ENCODE measurements at regions not wholly inside any gene's neighbourhood (a gene's known extent, or its start where the extent isn't known, plus 50 kb on each side); places are given as distances from the start of the nearest gene placed in this dataset.

GRCh38 chr4:1589098-1589497, 95.0 kb downstream of the FAM53A start:
- Histone ChIP-seq H3K9me3 (ENCODE audit: control insufficient read depth in 1 of 2, low read length in 2 of 2) (peaks cover 0 to 8% of the 10 kb centered on the region in 2 donors), H3K27me3 (ENCODE audit: insufficient read depth, low read length) (no peaks in the 10 kb centered on the region), H3K36me3 (ENCODE audit: insufficient read depth, low read length) (no peaks in the 10 kb centered on the region), H3K27ac (ENCODE audit: low read depth, low read length) (no peak overlapping the region), H3K4me3 (ENCODE audit: low read length in 2 of 2) (no peak overlapping the region), H3K4me1 (ENCODE audit: insufficient read depth, low read length) (no peaks in the 10 kb centered on the region)
- intact Hi-C loops (cut with micrococcal nuclease) = loop anchor here (10.0 kb wide), 1 partner anchor 1486 kb away; the partner anchor contains the start of genes HTT and HTT-AS
- CTCF ChIA-PET (ENCODE audit: partially characterized antibody) = interaction anchor here (1.1 kb wide), 1 partner anchor 28 kb away, joined by 3 read pairs; no protein-coding TSS in a partner anchor
- H3K4me1 Mint-ChIP-seq = no peaks in the 10 kb centered on the region
- peaks cover 2 to 4% of the 10 kb centered on the region in 2 donors for H3K27me3 Mint-ChIP-seq
- peaks cover 4 to 39% (median 28%) of the 10 kb centered on the region in 8 donors for H3K9me3 Mint-ChIP-seq
- no peak overlapping the region for H3K27ac Mint-ChIP-seq
- peaks cover 0 to 8% of the 10 kb centered on the region in 2 donors for H3K36me3 Mint-ChIP-seq
- no peak for DNase-seq
- no peak overlapping the region for H3K4me3 Mint-ChIP-seq
- POLR2A ChIA-PET (ENCODE audit: partially characterized antibody) = no interaction called here

GRCh38 chr4:1588306-1588705, 95.8 kb downstream of the FAM53A start:
- peaks cover 4 to 39% (median 28%) of the 10 kb centered on the region in 8 donors for H3K9me3 Mint-ChIP-seq
- H3K4me1 Mint-ChIP-seq = peaks cover 0 to 4% (median 2%) of the 10 kb centered on the region in 4 donors
- H3K36me3 ChIP-seq (ENCODE audit: insufficient read depth, low read length) = no peaks in the 10 kb centered on the region
- no peak overlapping the region for H3K27ac Mint-ChIP-seq
- no peaks in the 10 kb centered on the region for H3K4me1 ChIP-seq (ENCODE audit: insufficient read depth, low read length)
- DNase-seq = peak in 1 of 5 donors; percentile 12
- intact Hi-C loops (cut with micrococcal nuclease) = loop anchor here (10.0 kb wide), 1 partner anchor 1486 kb away; the partner anchor contains the start of genes HTT and HTT-AS
- peaks cover 0 to 8% of the 10 kb centered on the region in 2 donors for H3K9me3 ChIP-seq (ENCODE audit: control insufficient read depth in 1 of 2, low read length in 2 of 2)
- CTCF ChIA-PET (ENCODE audit: partially characterized antibody) = interaction anchor here (1.1 to 1.4 kb wide), 2 partner anchors 17 to 28 kb away, joined by 3 to 5 read pairs; no protein-coding TSS in a partner anchor
- peaks cover 0 to 8% of the 10 kb centered on the region in 2 donors for H3K36me3 Mint-ChIP-seq
- POLR2A ChIA-PET (ENCODE audit: partially characterized antibody) = interaction anchor here (2.0 kb wide), 1 partner anchor 17 kb away, joined by 5 read pairs; no protein-coding TSS in a partner anchor
- H3K4me3 ChIP-seq (ENCODE audit: low read length in 2 of 2) = no peak overlapping the region
- H3K4me3 Mint-ChIP-seq = no peak overlapping the region
- no peaks in the 10 kb centered on the region for H3K27me3 ChIP-seq (ENCODE audit: insufficient read depth, low read length)
- no peak overlapping the region for H3K27ac ChIP-seq (ENCODE audit: low read depth, low read length)
- H3K27me3 Mint-ChIP-seq = peaks cover 0 to 2% of the 10 kb centered on the region in 2 donors

GRCh38 chr4:1584498-1584897, 99.6 kb downstream of the FAM53A start:
- H3K27ac ChIP-seq (ENCODE audit: low read depth, low read length) = no peak overlapping the region
- peaks cover 0 to 22% (median 12%) of the 10 kb centered on the region in 8 donors for H3K9me3 Mint-ChIP-seq
- no peaks in the 10 kb centered on the region for H3K36me3 ChIP-seq (ENCODE audit: insufficient read depth, low read length)
- H3K4me3 ChIP-seq (ENCODE audit: low read length in 2 of 2) = no peak overlapping the region
- ChIA-PET CTCF (ENCODE audit: partially characterized antibody) (interaction anchor here (1.4 kb wide), 1 partner anchor 21 kb away, joined by 5 read pairs; no protein-coding TSS in a partner anchor), POLR2A (ENCODE audit: partially characterized antibody) (no interaction called here)
- intact Hi-C loops (cut with micrococcal nuclease) = loop anchor here (10.0 kb wide), 1 partner anchor 1490 kb away; the partner anchor contains the start of genes HTT and HTT-AS
- DNase-seq = peak in 1 of 5 donors; percentile 9
- peaks cover 0 to 7% (median 4%) of the 10 kb centered on the region in 4 donors for H3K4me1 Mint-ChIP-seq
- no peaks in the 10 kb centered on the region for H3K4me1 ChIP-seq (ENCODE audit: insufficient read depth, low read length)
- peak overlapping the region in 2 of 7 donors; percentile 53 to 63 for H3K27ac Mint-ChIP-seq
- H3K27me3 Mint-ChIP-seq = no peaks in the 10 kb centered on the region
- H3K9me3 ChIP-seq (ENCODE audit: control insufficient read depth in 1 of 2, low read length in 2 of 2) = no peaks in the 10 kb centered on the region
- peaks cover 0 to 2% of the 10 kb centered on the region in 2 donors for H3K36me3 Mint-ChIP-seq
- H3K4me3 Mint-ChIP-seq = no peak overlapping the region
- no peaks in the 10 kb centered on the region for H3K27me3 ChIP-seq (ENCODE audit: insufficient read depth, low read length)

- Histone ChIP-seq H3K27ac (ENCODE audit: low read depth, low read length) (no peak overlapping the region), H3K4me1 (ENCODE audit: insufficient read depth, low read length) (no peaks in the 10 kb centered on the region), H3K27me3 (ENCODE audit: insufficient read depth, low read length) (no peaks in the 10 kb centered on the region), H3K4me3 (ENCODE audit: low read length in 2 of 2) (no peak overlapping the region), H3K9me3 (ENCODE audit: control insufficient read depth in 1 of 2, low read length in 2 of 2) (no peaks in the 10 kb centered on the region), H3K36me3 (ENCODE audit: insufficient read depth, low read length) (no peaks in the 10 kb centered on the region)
- peak overlapping the region in 2 of 7 donors; percentile 17 to 83 for H3K27ac Mint-ChIP-seq
- CTCF ChIA-PET (ENCODE audit: partially characterized antibody) = interaction anchor here (1.4 kb wide), 1 partner anchor 21 kb away, joined by 5 read pairs; no protein-coding TSS in a partner anchor
- peaks cover 0 to 2% of the 10 kb centered on the region in 2 donors for H3K36me3 Mint-ChIP-seq
- POLR2A ChIA-PET (ENCODE audit: partially characterized antibody) = interaction anchor here (1.9 kb wide), 1 partner anchor 21 kb away, joined by 4 read pairs; no protein-coding TSS in a partner anchor
- peaks cover 0 to 16% (median 8%) of the 10 kb centered on the region in 8 donors for H3K9me3 Mint-ChIP-seq
- H3K4me1 Mint-ChIP-seq = peaks cover 0 to 7% (median 4%) of the 10 kb centered on the region in 4 donors
- no peaks in the 10 kb centered on the region for H3K27me3 Mint-ChIP-seq
- no peak overlapping the region for H3K4me3 Mint-ChIP-seq
- no peak for DNase-seq
- intact Hi-C loops (cut with micrococcal nuclease) = loop anchor here (10.0 kb wide), 1 partner anchor 1491 kb away; the partner anchor contains the start of genes HTT and HTT-AS
Measured at GRCh38 chr4:1583859-1584258, 100.3 kb downstream of the FAM53A start.

GRCh38 chr4:1583051-1583785, 100.9 kb downstream of the FAM53A start:
- Histone ChIP-seq H3K36me3 (ENCODE audit: insufficient read depth, low read length) (no peaks in the 10 kb centered on the region), H3K27ac (ENCODE audit: low read depth, low read length) (no peak overlapping the region), H3K27me3 (ENCODE audit: insufficient read depth, low read length) (no peaks in the 10 kb centered on the region), H3K9me3 (ENCODE audit: control insufficient read depth in 1 of 2, low read length in 2 of 2) (no peaks in the 10 kb centered on the region), H3K4me1 (ENCODE audit: insufficient read depth, low read length) (peaks cover 4% of the 10 kb centered on the region), H3K4me3 (ENCODE audit: low read length in 2 of 2) (no peak overlapping the region)
- H3K4me1 Mint-ChIP-seq = peaks cover 0 to 7% (median 4%) of the 10 kb centered on the region in 4 donors
- POLR2A ChIA-PET (ENCODE audit: partially characterized antibody) = interaction anchor here (1.9 kb wide), 1 partner anchor 22 kb away, joined by 4 read pairs; no protein-coding TSS in a partner anchor
- peak in 1 of 5 donors; percentile 25 for DNase-seq
- no peak overlapping the region for H3K4me3 Mint-ChIP-seq
- intact Hi-C loops (cut with micrococcal nuclease) = loop anchor here (10.0 kb wide), 1 partner anchor 1492 kb away; the partner anchor contains the start of genes HTT and HTT-AS
- H3K27me3 Mint-ChIP-seq = no peaks in the 10 kb centered on the region
- H3K9me3 Mint-ChIP-seq = peaks cover 0 to 9% (median 2%) of the 10 kb centered on the region in 8 donors
- CTCF ChIA-PET (ENCODE audit: partially characterized antibody) = no interaction called here
- H3K27ac Mint-ChIP-seq = peak overlapping the region in 5 of 7 donors; percentile 19 to 86 (median 66)
- no peaks in the 10 kb centered on the region for H3K36me3 Mint-ChIP-seq

GRCh38 chr4:1582227-1582626, 101.9 kb downstream of the FAM53A start:
- POLR2A ChIA-PET (ENCODE audit: partially characterized antibody) = interaction anchor here (1.9 kb wide), 1 partner anchor 23 kb away, joined by 4 read pairs; no protein-coding TSS in a partner anchor
- peak in 1 of 5 donors; percentile 40 for DNase-seq
- CTCF ChIA-PET (ENCODE audit: partially characterized antibody) = interaction anchor here (1.4 kb wide), 1 partner anchor 23 kb away, joined by 6 read pairs; no protein-coding TSS in a partner anchor
- intact Hi-C loops (cut with micrococcal nuclease) = loop anchor here (10.0 kb wide), 1 partner anchor 1493 kb away; the partner anchor contains the start of genes HTT and HTT-AS
- peak overlapping the region in 2 of 7 donors; percentile 75 to 88 for H3K27ac Mint-ChIP-seq
- no peak overlapping the region for H3K4me3 ChIP-seq (ENCODE audit: low read length in 2 of 2)
- peaks cover 6% of the 10 kb centered on the region for H3K4me1 ChIP-seq (ENCODE audit: insufficient read depth, low read length)
- H3K36me3 Mint-ChIP-seq = no peaks in the 10 kb centered on the region
- H3K27me3 Mint-ChIP-seq = no peaks in the 10 kb centered on the region
- H3K4me1 Mint-ChIP-seq = peaks cover 0 to 7% (median 4%) of the 10 kb centered on the region in 4 donors
- H3K4me3 Mint-ChIP-seq = no peak overlapping the region
- no peaks in the 10 kb centered on the region for H3K9me3 ChIP-seq (ENCODE audit: control insufficient read depth in 1 of 2, low read length in 2 of 2)
- H3K9me3 Mint-ChIP-seq = peaks cover 0 to 6% (median 0%) of the 10 kb centered on the region in 8 donors
- H3K27ac ChIP-seq (ENCODE audit: low read depth, low read length) = no peak overlapping the region
- H3K27me3 ChIP-seq (ENCODE audit: insufficient read depth, low read length) = no peaks in the 10 kb centered on the region
- H3K36me3 ChIP-seq (ENCODE audit: insufficient read depth, low read length) = no peaks in the 10 kb centered on the region

Measured in CD4-positive, alpha-beta memory T cell (primary cell).